Putamen (tissue), 1 donor: ENCODE measurements at regions not wholly inside any gene's neighbourhood (a gene's known extent, or its start where the extent isn't known, plus 50 kb on each side); places are given as distances from the start of the nearest gene placed in this dataset.

Experiments used
- DNase-seq: peaks from one replicate; pipeline ENCODE4 v3.0.0-alpha.2; 2016; ENCODE audit warnings: low spot score

DNA sequence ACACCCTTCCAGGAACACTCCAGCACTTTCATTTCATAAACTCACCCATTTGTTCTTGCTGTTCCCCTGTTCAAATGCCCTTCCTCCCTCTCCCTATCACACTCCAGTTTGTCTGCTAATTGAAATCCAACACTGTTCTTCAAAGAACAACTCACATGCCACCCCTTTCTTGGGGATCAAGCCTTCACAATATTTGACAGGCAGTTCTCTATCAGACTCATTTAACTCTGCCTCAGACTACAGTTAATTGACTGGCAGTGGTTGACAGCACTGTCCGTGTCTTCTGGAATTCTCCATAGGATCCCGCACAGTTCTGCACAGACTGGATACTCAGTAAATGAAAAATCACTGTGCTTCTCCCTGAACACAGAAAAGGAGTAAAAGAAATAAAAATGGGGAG, 87.8 kb downstream of the PMP22 start:
- no peak for DNase-seq

DNA sequence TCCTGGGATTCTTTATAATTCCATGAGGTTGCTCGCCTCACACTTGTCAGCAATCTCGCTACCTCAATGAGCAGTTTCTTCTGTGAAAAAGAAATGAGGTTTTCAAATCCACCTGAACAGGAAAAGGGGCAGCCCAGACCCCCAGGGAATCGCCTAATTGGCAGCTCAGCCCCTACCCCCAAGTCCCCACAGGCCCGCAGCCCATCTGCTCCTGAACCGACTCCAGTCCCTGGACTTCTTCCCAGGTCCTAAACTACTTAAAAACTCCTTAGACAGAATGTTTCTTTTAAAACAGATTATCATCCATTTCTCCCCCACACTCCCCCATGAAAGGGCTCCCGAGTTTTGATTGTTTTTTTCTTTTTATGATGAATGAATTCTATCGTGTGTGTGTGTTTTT, 89.8 kb downstream of the PMP22 start:
- DNase-seq = no peak

DNA sequence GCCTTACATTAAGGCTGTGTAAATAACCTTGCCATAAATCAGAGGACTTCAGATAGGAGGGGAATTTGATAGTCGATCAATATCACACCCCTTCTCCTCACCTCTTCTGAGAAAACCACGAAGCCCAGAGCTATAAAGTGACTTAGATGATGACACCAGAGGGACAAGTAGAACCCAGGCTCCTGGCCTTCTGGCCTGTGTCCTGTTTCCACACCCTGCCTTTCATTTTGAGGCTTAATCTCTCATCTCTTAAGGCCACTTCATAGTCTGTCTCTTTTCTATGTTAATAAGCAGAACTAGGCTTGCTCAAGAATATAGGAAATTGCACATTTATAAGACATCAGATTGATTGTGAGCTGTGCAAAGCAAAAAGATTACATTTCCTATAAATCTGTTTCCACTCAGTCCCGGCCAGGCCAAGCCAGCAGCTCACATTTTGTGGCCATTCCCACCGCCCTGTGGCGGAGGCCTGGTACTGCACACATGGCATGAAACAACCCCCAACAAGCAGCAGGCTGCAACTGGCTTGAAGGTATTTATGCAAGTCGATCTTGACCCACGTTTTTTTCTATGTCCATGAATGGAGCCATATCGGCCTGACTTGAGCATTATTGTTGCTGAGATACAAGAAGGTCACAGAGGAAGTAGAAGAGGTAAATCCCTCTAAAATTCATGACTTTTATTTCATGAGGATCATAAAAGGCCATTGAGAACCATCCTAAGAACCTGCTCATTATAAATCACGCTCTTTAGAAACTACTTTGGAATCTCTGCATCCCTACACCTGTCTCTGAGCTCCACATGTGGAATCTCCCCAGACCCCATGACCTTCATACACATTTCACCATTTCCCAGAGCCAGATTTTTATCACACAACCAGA, 93.7 kb downstream of the PMP22 start:
- DNase-seq = peak; percentile 50

DNA sequence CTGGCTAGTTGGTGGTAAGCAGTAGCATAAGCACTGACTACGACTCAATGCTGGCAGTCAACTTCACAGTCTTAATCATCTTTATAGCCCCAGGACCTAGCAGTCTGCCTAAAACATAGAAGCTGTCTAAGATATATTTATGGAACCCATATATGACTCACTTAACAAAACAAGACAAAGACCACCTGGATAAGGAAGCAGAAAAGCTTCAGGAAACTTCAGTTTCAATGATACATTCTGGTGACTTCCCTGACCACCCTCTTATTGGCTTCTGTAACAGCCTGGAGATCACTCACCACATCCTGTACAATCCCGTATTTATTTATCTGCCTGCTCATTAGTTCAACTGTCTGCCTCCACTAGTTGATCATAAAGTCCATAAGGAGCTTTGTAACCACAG, 95.5 kb downstream of the PMP22 start:
- DNase-seq = no peak

DNA sequence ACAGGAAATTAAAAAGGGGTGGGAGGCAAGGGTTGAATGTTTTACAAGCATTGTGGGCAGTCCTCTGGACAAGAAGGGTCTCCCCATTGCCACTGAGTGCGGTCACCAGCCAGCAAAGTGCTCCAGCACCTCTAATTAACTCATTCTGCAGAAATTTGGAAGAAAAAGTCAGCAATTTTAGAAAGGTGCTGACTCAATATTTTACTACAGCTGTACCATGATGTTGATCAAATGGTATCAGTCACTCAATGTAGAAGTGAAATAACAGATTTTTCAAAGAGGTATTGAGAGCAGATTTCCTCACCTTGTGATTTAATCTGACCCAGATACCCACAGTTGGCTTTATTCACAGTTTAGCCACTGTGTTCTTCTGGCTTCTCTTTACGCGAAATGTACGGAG, 96.7 kb downstream of the PMP22 start:
- no peak for DNase-seq

DNA sequence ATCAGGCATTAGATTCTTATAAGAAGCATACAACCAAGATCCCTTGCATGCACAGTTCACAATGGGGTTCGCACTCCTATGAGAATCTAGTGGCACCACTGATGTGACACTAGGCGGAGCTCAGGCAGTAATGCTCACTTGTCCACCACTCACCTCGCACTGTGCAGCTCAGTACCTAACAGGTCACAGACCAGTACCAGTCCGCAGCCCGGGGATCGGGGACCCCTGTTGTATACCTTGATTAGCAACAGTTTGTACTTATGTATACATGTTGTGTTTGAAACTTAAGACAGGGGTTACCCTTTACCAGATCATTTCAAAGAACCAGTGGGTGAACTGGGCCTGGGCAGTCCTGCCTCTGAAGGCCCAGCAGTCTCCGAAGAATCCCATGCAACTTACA, 103.7 kb downstream of the PMP22 start:
- no peak for DNase-seq

DNA sequence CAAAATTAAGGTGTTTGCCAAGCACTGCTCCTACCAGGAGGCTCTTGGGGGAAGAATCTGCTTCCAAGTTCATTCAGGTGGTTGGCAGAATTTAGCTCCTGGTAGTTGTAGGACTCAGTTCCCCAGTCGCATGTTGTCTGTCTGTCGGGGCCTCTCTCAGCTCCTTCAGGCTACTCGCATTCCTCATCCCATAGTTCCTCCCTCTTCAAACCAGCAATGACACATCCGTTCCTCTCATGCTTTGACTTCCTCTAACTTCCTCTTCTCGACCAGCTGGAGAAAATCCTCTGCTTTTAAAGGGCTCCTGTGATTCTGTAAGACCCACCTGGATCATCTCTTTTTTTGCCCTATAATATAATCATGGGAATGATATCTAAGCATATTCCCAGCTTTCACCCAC, 108.1 kb downstream of the PMP22 start:
- no peak for DNase-seq

DNA sequence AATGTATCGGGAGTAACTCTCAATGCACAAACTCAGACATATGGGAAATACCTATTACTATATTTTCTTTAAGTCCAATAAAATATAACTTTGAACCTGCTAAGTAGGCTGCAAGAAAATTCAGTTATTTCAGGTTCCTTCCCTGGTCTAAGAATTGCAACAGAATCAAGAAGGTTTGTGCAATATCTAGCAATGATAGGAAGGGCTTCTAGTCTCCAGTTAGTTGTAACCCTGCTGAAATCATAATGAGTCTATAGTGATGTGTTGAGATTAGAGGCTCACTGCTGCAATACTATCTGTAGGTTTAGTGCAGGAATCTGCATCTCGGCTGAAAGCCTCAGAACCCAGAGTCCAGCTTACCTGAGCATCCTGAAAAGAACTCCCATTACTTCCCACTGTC, 110.5 kb downstream of the PMP22 start:
- no peak for DNase-seq

DNA sequence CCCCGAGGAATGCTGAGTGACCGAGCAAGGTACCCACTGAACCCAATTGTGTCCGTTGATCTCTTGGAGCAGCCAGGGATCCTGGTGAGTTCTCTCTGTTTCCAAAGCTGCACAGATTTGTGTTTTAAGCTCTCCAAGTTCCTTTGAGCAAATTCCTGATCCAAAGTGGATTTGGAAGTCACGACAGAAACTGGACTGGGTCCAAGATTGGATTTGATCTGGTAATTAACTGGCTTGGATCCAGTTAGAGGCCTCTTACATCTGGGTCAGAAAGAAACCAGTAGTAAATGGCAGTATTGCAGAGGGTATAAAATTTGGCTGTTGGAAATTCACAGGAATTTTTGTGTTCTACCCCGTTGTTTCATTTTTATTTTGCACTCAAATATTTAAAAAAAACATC, 119.5 kb downstream of the PMP22 start:
- DNase-seq = no peak

DNA sequence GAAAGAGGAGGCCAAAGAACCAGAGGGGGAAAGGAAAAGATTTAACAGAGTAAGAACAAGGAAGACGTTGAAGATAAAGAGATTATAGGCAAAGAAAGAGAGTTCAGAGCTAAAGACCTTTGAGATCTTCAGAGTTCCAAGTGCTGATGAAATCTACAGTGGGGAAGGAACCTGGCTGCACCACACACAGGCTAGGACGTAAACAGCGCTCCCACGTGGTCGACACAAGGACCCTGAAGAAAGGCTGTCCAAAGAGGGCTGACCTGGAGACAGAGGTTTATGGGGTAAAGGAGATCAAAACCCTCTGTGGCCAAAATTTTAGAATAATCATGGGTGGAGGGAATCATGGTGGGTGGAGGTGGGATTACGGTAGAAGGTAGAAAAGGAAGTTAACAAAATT, 121.6 kb downstream of the PMP22 start:
- no peak for DNase-seq

DNA sequence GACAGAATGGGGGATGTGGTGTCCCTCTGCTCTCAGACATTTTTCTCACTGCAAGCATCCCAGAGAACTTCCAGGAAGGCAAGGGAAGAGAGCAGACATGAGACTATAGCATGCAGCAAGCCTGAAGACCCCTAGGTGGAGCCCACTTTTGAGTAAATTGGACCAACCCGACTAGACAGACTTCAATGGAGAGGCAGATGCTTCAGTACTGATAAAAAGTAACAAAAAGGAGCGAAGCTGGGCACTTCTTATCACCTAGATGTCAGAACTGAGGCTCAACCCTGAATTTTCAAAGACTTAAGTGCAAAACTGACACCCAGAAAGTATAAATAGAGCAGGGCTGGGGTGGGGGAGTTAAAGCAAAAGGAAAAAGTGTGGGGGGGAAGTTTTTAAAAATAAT, 130.8 kb downstream of the PMP22 start:
- no peak for DNase-seq

DNA sequence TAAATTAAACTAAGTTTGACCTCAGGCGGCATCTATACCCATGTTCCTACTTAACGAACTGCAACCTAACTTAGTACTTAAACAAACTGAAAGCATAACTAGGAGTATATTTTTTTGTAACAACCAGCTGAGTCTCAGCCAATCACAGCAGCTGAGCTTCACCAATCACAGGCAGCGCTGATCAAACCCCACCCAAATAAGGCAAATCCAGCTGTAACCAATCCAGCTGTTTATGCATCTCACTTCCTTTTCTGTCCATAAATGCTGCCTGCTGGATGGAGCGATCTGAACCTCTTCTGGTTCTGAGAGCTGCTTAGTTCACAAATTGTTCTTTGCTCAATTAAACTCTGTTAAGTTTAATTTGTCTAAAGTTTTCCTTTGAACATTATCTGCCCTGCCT, 131.3 kb downstream of the PMP22 start:
- DNase-seq = no peak

DNA sequence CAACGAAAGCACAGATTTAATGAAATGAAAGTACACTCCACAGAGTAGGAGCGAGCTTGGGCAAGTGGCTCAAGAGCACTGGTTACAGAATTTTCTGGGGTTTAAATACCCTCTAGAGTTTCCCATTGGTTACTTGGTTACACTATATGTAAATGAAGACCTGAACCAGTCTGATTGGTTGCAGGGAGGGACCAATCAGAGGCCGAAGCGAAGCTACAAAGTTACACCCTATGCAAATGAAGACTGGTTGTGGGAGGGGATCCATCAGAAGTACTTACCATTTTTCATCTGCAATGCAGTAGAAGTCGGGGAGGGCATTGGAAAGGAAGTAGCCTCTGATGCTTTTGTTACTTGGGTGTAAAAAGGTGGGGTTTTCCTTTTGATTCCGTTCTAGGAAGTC, 132.0 kb downstream of the PMP22 start:
- DNase-seq = no peak

DNA sequence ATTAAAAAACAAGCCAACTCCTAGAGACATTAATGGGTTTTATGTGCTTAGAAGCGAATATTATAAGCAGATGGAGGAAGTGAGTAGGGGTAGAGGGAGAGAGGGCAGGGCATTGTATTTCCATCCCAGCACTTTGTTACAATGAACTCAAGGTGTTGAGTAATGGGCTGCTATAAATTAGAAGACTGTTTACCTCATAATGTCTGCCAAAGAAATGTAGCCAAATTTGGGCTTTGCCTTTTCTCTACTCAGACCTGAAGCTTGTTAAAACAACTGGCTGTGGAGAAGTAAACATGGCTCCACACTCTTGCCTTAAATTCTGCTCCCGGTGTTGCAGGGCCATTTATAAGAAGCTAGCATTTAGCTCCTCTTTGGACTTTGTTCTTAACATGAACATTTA, 134.7 kb downstream of the PMP22 start:
- no peak for DNase-seq

DNA sequence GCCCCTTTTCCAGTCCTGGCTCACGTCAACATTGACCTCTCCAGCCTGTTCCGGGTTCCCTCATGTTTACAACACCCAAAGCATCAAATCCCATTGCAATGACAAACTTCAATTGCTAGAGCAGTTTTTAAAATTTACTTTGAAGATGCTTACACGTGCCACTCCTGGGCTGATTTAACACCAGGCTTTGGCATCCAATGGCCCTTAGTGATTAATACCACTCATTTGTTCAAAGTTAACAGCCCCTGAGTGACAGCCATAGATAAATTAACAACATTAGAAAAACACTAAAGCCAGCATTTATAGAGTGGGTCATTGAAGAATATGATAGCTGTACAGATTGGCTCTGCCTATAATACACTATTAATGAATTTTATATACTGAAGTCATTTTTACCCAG, 135.1 kb downstream of the PMP22 start:
- DNase-seq = no peak

DNA sequence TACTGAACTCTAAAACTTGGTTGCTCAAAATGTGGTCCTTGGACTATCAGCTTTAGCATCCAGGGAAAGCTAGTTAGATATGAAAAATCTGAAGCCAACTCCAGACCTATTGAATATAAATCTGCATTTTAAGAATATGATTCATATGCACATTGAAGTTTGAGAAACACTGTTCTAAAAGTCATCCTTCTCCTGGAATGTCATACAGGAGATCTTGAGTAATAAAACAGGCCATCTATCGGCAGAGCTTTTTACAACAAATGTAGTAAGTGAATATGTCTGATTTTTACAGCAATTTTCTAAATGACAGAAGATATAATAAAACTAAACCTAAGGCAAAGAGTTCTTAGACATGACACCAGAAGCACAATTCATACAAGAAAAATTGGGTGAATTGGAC, 140.4 kb downstream of the PMP22 start:
- no peak for DNase-seq

DNA sequence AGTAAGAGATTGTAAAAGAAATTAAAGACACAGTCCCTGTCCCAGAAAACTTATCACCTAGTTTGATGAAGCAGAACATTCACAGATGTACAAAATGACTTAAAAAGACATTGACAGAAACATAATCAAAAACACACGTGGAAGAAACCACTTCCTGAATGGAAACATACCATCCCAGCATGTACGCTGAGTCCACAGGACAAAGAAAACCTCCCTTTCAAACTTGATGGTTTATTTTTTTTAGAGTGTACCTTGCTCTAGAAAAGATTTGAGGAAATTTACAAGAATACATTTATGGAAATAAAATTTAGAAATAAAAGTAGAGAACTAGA, 140.9 kb downstream of the PMP22 start:
- no peak for DNase-seq

DNA sequence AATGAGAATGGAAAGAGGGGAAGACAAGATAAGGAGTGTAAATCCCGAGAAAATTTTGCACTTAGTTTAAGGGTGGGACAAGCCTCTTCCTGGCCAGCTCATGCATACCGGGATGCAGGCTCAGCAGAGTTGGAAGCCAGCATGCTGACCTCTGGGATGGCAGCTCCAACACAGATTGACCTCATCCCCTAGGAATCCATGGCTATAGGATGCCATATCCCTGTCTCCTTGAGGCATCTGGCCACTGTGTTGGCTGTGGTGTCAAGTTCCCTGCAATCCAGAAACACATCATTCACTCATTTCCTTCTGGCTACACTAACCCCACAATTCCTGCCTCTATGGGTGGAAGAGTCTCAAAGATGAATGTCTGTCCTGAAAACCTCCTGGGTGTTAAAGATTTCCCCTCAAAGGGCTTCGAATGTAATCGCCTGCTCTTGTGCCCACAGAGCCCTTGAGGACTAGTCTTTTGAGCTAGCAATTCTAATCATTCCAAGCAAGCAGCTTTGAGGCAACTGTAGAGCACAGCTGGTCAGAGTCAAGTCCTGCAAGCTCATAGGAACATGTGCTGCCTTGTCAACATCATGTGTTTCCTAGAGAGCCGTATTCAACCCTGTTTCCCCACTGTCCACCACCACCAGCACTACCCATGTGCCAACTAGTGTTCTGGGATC, 141.4 kb downstream of the PMP22 start:
- DNase-seq = no peak

DNA sequence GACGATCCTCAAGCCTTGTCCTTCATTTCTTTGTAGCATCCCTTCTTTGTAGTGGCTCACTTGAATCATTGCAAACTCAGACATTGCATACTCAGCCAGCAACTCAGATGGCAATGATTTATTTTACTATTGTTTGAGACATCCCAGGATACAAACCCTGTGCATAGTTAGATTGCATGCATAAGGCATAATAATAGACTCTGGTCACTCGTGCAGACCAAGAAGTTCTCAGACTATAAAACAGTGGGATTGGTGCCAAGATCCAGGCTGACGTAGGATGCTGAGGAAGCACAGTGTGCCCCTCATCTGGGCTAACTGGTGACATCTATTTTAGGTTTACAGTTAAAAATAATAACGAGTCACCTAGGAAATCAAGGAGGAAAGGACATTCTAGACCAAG, 142.3 kb downstream of the PMP22 start:
- no peak for DNase-seq

DNA sequence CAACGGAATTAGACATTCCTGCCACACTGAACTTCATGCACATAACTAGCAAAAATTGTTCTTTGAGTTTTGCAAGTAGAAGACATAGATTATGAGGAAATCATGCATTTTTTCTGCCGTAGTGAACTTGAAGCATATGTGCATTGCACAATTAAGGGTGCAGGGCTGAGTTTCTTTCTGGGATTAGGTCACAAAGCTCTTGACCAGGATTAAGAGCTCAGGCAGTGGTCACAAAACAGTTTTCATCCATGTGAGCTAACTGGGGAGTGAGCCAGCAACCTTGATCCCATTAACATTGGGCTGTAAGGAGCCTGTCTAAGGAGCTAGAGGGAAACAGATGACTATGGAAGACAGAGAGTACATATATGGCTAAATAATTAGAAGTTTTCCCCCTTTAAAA, 143.7 kb downstream of the PMP22 start:
- DNase-seq = no peak

DNA sequence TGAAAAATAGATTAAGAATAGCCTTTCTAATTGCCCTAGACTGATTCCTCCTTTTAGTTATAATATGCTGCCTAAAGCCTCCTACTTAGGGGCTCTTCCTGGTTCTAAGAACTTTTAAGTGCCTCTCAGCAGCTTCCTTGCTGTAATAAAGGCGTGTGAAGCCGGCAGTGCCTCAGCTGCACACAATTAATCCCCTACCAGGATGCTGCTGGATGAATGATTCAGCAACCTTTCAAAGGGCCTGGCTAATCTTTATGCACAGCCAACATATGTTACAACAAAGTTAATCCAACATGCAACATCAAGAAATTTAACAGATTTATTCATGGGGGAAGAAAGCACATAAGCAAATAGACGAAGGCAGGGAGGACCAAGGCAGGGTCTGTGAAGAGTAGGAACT, 145.2 kb downstream of the PMP22 start:
- no peak for DNase-seq

DNA sequence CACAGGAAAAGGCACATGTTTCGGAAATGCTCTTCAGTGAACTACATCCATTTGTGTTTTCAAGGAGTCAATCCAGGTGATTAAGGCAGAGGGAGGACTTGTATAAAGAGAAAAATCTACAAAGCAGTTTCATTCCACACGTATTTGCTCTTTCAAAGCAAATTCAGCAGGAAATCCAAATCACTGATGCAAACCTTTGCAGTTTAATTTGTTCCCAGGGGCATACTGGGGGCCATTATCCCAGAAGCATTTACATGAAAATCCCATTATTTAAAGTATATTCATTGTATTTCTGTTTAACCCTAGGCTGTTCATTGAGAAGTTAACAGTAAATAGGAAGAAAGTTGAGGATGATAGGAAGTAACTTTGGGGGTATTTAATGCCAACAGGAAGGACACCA, 147.9 kb downstream of the PMP22 start:
- DNase-seq = no peak

DNA sequence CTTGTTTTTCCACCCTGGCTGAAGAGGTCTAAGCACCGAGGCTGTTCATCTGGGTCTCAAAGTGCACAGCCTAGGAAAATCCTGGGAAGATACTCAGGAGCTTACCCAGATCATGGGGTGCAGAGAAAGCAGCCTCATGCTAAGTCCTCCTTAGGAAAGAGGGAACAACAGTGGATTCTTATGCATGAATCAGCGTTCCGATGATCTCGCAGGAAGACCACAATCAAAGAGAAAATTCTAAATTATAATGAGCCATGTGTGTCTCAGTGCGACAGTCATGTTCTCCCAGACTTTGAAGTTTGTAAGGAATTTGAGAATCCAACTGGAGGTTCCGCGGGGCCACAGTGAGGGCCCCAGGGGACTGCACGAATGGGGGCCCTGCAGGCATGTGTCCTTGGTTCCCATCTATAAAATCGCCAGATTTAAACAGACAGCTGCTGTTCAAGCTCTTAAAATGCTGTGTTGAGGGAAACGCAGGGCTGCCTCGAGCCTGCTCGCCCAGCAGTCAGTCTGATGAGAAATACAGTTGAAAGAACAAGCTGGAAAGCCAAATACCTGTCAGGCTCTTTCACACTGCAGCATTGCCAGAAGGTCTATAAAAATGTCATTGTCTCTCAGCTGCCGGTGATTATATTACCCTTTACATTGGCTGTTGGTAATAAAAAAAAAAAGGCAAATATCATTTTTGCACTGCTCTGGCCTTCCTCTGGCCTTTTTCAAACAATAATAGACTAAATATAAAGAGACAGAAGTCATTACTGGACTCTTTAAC, 152.1 kb downstream of the PMP22 start:
- no peak for DNase-seq
